Spleen (tissue), 7 donors: ENCODE measurements at regions not wholly inside any gene's neighbourhood (a gene's known extent, or its start where the extent isn't known, plus 50 kb on each side); places are given as distances from the start of the nearest gene placed in this dataset.

Source experiments
- POLR2A ChIP-seq, 3 donors: fragments of 450-650 bp; IDR thresholded peaks; one replicate each; pipeline ENCODE4 v1.5.1; 2017; ENCODE audit warnings: antibody characterized with exemption in 3 of 3, mild to moderate bottlenecking in 1 of 3
- POLR2AphosphoS5 ChIP-seq, 3 donors: sonication (generic); formaldehyde crosslinking; IDR thresholded peaks; one replicate each; pipeline ENCODE4 v1.5.1; 2017; ENCODE audit warnings: antibody characterized with exemption in 3 of 3
- TF ChIP-seq, protein P1 (sequence below), 11 experiments: fragments of 200-600 bp in 7 of 11; fragments of 450-650 bp in 4 of 11; sonication (generic) in 4 of 11; IDR thresholded peaks in 8 of 11; conservative IDR thresholded peaks in 3 of 11; 1 replicate in 7 of 11; 2 replicates in 4 of 11; pipeline versions ENCODE4 v1.4.0 to v1.8.0; 2016 to 2021; ENCODE audit warnings: antibody characterized with exemption in 11 of 11, inconsistent platforms in 4 of 11, mild to moderate bottlenecking in 1 of 11
- donor health status: DM: no; HTN: no; CAD: no; lungs with moderate emphysema.
- donor health status: DM: no; HTN: no; CAD: no.
- donor health status: DM: no; HTN: no; CAD: no.

- TF ChIP-seq POLR2AphosphoS5 (IDR thresholded peaks at IDR 0.05) (no peak), POLR2A (IDR thresholded peaks at IDR 0.05) (no peak)
- TF ChIP-seq, protein P1, sequence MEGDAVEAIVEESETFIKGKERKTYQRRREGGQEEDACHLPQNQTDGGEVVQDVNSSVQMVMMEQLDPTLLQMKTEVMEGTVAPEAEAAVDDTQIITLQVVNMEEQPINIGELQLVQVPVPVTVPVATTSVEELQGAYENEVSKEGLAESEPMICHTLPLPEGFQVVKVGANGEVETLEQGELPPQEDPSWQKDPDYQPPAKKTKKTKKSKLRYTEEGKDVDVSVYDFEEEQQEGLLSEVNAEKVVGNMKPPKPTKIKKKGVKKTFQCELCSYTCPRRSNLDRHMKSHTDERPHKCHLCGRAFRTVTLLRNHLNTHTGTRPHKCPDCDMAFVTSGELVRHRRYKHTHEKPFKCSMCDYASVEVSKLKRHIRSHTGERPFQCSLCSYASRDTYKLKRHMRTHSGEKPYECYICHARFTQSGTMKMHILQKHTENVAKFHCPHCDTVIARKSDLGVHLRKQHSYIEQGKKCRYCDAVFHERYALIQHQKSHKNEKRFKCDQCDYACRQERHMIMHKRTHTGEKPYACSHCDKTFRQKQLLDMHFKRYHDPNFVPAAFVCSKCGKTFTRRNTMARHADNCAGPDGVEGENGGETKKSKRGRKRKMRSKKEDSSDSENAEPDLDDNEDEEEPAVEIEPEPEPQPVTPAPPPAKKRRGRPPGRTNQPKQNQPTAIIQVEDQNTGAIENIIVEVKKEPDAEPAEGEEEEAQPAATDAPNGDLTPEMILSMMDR (IDR thresholded peaks at IDR 0.05 in 8 of 11, conservative IDR thresholded peaks at IDR 0.05 in 3 of 11) = no peak
Observed at GRCh38 chr6:170094686-170095272, 196.1 kb downstream of the DLL1 start.
